Epithelial cell of esophagus (primary cell): ENCODE measurements at regions not wholly inside any gene's neighbourhood (a gene's known extent, or its start where the extent isn't known, plus 50 kb on each side); places are given as distances from the start of the nearest gene placed in this dataset.
"Not testable (repeated sequence)": the region's sequence is repeated elsewhere in the genome, so short reads cannot be mapped to it uniquely, and the experiment has no call there.

Source experiments
- DNase-seq: peaks from one replicate; pipeline ENCODE4 v3.0.0; 2010; ENCODE audit warnings: low read depth
- H3K4me3 ChIP-seq: 2 replicates; pipeline ENCODE4 v1.5.1; 2011; ENCODE audit warnings: mild to moderate bottlenecking, low read length, control low read depth
- TF ChIP-seq, protein P1 (sequence below): IDR thresholded peaks from 2 replicates; pipeline ENCODE4 v1.5.1; 2011; ENCODE audit warnings: low read depth, mild to moderate bottlenecking, low read length, control low read depth, inconsistent platforms; ENCODE audit not compliant: insufficient read depth; ENCODE audit errors: missing control alignments

DNA sequence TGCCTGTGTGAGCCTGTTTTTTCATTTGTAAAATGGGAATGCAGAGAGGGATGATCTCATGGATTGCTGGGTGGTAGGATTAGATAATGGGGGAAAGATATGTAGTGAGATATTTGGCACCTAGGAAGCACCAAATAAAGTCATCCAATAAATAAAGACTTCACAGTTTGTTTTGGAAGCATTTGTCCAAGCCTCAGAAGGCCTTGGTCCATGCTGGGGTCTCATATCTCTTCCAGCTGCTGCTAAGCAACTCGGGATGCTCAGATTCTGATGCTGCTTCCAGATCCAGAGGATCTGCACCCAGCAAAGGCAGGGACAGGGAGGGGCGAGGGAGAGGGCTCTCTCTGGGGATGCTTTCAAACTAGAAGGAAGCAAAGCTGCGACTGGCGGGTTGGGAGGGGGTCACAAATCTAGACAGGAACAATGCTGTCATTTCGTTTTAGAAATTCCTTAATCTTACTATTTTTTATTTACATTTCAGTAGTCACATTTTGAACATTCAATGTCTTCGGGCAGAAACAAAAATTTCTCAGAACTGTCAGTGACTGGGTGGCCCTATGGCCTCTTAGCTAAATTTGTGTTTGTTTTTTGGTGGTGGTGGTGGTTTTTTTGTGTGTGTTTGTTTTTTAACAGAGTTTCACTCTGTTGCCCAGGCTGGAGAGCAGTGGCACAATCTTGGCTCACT is 114.9 kb upstream of the CDH5 start:
- H3K4me3 ChIP-seq = no peak overlapping the region
- DNase-seq = no peak
- TF ChIP-seq, protein P1, sequence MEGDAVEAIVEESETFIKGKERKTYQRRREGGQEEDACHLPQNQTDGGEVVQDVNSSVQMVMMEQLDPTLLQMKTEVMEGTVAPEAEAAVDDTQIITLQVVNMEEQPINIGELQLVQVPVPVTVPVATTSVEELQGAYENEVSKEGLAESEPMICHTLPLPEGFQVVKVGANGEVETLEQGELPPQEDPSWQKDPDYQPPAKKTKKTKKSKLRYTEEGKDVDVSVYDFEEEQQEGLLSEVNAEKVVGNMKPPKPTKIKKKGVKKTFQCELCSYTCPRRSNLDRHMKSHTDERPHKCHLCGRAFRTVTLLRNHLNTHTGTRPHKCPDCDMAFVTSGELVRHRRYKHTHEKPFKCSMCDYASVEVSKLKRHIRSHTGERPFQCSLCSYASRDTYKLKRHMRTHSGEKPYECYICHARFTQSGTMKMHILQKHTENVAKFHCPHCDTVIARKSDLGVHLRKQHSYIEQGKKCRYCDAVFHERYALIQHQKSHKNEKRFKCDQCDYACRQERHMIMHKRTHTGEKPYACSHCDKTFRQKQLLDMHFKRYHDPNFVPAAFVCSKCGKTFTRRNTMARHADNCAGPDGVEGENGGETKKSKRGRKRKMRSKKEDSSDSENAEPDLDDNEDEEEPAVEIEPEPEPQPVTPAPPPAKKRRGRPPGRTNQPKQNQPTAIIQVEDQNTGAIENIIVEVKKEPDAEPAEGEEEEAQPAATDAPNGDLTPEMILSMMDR = no peak

DNA sequence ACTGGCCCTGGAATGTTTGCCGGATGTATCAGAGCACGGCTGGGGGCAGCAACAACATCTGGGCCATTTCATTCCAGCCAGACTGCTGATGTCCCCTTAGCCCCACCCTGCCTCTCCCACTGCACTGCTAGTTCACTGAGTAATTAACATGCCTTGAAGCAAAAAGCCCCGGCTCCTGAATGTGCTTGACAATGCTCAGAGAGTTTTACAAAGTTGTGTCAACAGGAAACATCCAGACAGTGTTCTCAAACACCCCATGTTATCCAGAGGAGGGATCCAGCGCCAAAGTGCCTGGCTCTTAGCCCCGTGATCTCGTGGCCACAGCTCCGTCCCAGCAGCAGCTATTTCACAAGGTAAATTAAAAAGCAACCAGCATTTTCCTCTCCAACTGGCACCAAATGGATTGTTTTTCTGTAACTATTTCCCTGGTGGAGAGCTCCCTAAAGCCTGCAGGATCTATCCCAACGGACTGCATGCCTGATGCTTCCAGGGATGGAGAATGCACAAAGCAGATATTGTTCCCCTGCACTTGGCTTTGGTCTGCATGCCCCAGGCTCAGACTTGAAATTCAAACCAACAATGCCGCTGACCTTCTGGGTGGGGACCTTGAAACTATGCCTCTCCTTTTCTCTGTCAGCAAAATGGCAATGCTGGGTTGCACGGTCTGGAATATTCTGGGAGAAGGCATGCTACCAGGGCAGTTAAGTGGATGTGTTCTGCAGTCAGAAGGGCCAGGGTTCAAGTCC is 115.6 kb upstream of the CDH5 start:
- DNase-seq = no peak
- no peak overlapping the region for H3K4me3 ChIP-seq
- TF ChIP-seq, protein P1 = no peak

DNA sequence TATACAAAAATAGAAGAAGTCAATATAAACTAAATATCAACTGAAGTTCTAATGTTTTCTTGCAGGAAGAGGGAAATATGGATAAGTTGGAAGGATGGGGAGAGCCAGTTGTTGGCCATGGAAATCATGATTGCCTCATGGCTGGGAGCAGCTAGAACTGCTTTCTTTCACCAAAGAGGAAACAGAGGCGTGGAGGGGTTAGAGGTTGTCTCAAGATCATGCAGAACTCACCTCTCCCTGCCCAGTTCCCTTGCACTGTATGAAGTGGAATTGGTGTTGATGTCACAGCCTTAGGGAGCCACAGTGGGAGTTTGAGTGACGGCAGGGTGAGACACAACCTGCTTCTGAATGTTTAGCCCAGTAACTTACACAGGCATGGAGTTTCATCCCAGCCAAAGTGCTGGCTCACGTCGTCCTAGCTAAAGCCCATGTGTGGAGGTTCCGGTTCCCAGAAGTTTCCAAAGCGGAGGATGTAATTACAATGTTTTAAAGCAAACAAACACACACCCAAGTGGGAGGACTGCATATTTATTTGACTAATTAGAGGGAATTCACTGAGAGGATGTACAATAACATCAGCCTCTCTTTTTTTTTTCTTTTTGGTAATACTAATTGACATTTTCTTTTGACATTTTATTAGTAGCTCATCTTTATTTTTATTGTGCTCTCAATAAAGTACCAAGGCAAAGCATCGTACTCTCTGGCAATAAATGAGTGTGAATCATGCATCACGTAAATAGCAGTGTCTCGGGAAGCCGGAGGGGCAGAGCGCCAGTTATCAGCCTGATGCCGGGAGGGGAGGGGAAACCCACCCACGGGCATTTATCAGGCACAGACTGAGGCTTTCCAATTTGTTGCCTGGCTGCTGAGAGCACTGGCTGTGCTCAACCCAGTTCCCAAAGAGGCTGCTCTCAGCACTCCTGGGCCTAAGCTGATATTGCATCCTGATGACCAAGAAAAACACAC is 118.7 kb upstream of the CDH5 start:
- TF ChIP-seq, protein P1 = no peak
- no peak overlapping the region for H3K4me3 ChIP-seq
- peak; percentile 27 for DNase-seq

DNA sequence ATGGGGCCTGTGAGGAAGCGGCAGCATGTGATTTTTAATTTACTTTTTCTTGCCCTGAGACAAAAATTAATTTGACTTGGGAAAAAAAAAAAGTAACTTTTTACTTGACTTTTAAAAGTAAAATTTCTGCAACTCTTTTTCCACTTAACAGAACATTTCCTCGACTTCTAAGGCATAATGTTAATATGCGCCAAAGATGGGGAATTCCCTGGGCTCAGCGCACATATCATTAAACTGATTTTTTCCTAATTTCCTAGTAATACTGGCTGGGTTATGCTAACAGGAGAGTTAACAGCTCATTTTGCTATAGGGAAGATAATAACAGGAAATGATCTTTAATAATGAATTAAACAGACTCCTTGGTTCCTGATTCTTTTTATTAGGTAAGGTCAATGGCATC is 120.6 kb upstream of the CDH5 start:
- TF ChIP-seq, protein P1 = no peak
- DNase-seq = no peak
- no peak overlapping the region for H3K4me3 ChIP-seq

DNA sequence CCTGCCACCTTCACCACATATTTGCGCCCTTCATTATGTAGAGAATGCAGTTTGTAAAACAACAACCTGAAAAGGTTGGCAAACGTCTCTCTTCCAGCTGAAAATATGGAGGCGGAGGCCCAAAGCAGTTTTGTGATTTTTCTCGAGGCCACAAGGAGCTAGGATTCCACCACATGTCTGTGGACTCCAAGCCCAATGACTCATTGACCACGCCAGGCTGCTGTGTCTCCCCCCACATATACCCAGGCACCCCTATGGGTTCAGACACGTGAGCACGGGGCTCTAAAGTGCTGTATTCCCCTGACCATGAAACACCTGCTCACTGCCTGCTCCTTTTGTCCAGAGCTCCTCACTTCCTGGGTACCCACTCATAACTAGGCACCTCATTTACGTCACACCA is 121.4 kb upstream of the CDH5 start:
- TF ChIP-seq, protein P1 = no peak
- no peak for DNase-seq
- H3K4me3 ChIP-seq = no peak overlapping the region

DNA sequence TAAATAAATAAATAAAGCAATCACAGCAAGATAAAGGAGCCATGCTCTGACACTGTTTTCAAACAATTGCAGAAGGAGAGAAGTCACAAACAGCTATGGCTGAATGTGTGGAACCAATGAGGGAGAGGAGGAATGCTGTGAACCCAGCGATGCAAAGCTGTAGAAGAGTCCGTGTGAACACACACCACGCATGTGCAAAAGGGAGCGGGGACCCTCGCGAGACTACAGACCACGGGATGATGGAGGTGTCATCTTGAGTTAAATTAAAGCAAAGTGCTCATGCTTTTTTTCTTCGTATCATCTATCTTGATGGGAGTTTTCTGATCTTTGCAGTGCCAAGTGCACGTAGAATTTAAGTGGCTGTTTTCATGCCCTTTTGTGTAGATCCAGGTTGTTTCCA is 123.8 kb upstream of the CDH5 start:
- no peak for DNase-seq
- TF ChIP-seq, protein P1 = no peak
- H3K4me3 ChIP-seq = no peak overlapping the region

DNA sequence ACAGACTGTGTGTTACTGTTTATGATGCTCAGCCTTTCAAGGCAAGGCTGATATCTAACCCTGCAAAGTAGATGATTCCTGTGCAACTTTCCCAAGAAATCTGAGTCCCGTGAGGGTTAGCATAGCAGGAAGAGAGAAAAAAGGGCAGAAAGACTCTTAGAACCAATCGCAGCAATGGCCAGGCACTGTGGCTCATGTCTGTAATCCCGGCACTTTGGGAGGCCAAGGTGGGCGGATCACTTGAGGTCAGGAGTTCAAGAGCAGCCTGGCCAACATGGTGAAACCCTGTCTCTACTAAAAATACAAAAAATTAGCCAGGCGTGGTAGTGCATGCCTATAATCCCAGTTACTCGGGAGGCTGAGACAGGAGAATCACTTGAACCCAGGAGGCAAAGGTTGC is 124.3 kb upstream of the CDH5 start:
- not testable (repeated sequence) for DNase-seq, H3K4me3 ChIP-seq
